OCI-LY7 (cell line): ENCODE measurements at regions not wholly inside any gene's neighbourhood (a gene's known extent, or its start where the extent isn't known, plus 50 kb on each side); places are given as distances from the start of the nearest gene placed in this dataset.

Experiments used
- CTCF ChIP-seq: fragments of 200-600 bp; sonication (generic); conservative IDR thresholded peaks from 2 replicates; pipeline ENCODE4 v1.5.1; 2014; ENCODE audit warnings: mild to moderate bottlenecking, antibody characterized with exemption, low read length, moderate library complexity, mixed read lengths
- EZH2phosphoT487 ChIP-seq: fragments of 200-600 bp; sonication (generic); IDR thresholded peaks from 2 replicates; pipeline ENCODE4 v1.6.1; 2018; ENCODE audit warnings: low read depth, borderline replicate concordance, mild to moderate bottlenecking, mixed run types, antibody characterized with exemption, low read length, moderate library complexity, mixed read lengths

GRCh38 chr6:21437581-21437980, 156.0 kb upstream of the SOX4 start:
- no peak for TF ChIP-seq CTCF
- no peak for TF ChIP-seq EZH2phosphoT487
